ENCODE measurements at regions not wholly inside any gene's neighbourhood (a gene's known extent, or its start where the extent isn't known, plus 50 kb on each side); places are given as distances from the start of the nearest gene placed in this dataset.

- intact Hi-C loops (cut with DNase I; ENCODE audit: low total_unique reads), result no loop called here
Measured at GRCh38 chrY:21021811-21022210, 265.9 kb downstream of the RPS4Y2 start.

GRCh38 chrY:21022326-21023044 lies 266.6 kb downstream of the RPS4Y2 start:
- Histone ChIP-seq H3K9me3 (no peaks in the 10 kb centered on the region), H3K4me1 (no peaks in the 10 kb centered on the region), H3K36me3 (no peaks in the 10 kb centered on the region), H3K4me3 (no peak overlapping the region), H3K27me3 (no peaks in the 10 kb centered on the region), H3K27ac (no peak overlapping the region)
- in situ Hi-C loops (cut with MboI; ENCODE audit: low pct_ligation_motif_present in 1 of 4, low pct_unique_long_range_greater_than_20kb in 1 of 4, low sequenced_read_pairs in 3 of 4), result no loop called here
- intact Hi-C loops (cut with DNase I; ENCODE audit: low total_unique reads), result no loop called here
- DNase-seq, result no peak
- TF ChIP-seq POLR2A (IDR thresholded peaks at IDR 0.05), result no peak
- no peak for TF ChIP-seq POLR2AphosphoS5 (IDR thresholded peaks at IDR 0.05)
- no peak for TF ChIP-seq CTCF (IDR thresholded peaks at IDR 0.05)
- no peak for TF ChIP-seq EP300 (IDR thresholded peaks at IDR 0.05; ENCODE audit: low read depth)
- no CpG with 5 or more reads among the region's 3 CpGs for WGBS, 2 donors (ENCODE audit: low coverage in 1 of 2)

More at GRCh38 chrY:21021811-21022210, 265.9 kb downstream of the RPS4Y2 start:
- H3K27ac ChIP-seq, result no peak overlapping the region
- H3K36me3 ChIP-seq, result no peaks in the 10 kb centered on the region
- H3K27me3 ChIP-seq, result no peaks in the 10 kb centered on the region
- DNase-seq, result no peak
- H3K4me1 ChIP-seq, result no peaks in the 10 kb centered on the region
- no CpG with 5 or more reads among the region's 3 CpGs for WGBS, 2 donors (ENCODE audit: low coverage in 1 of 2)
- H3K9me3 ChIP-seq, result no peaks in the 10 kb centered on the region
- TF ChIP-seq CTCF (IDR thresholded peaks at IDR 0.05), result no peak
- no peak for TF ChIP-seq EP300 (IDR thresholded peaks at IDR 0.05; ENCODE audit: low read depth)
- TF ChIP-seq POLR2AphosphoS5 (IDR thresholded peaks at IDR 0.05), result no peak
- TF ChIP-seq POLR2A (IDR thresholded peaks at IDR 0.05), result no peak
- H3K4me3 ChIP-seq, result no peak overlapping the region
- in situ Hi-C loops (cut with MboI; ENCODE audit: low pct_ligation_motif_present in 1 of 4, low pct_unique_long_range_greater_than_20kb in 1 of 4, low sequenced_read_pairs in 3 of 4), result no loop called here

- no CpG with 5 or more reads among the region's 3 CpGs for WGBS, 2 donors (ENCODE audit: low coverage in 1 of 2)
Measured at GRCh38 chrY:21023906-21024305, 268.0 kb downstream of the RPS4Y2 start.

GRCh38 chrY:21028506-21028905 lies 272.6 kb downstream of the RPS4Y2 start:
- Histone ChIP-seq H3K27ac (no peak overlapping the region), H3K4me3 (no peak overlapping the region), H3K9me3 (no peaks in the 10 kb centered on the region), H3K36me3 (no peaks in the 10 kb centered on the region), H3K4me1 (no peaks in the 10 kb centered on the region), H3K27me3 (no peaks in the 10 kb centered on the region)
- in situ Hi-C loops (cut with MboI; ENCODE audit: low pct_ligation_motif_present in 1 of 4, low pct_unique_long_range_greater_than_20kb in 1 of 4, low sequenced_read_pairs in 3 of 4) (no loop called here), intact Hi-C loops (cut with DNase I; ENCODE audit: low total_unique reads) (no loop called here)
- no peak for TF ChIP-seq POLR2A (IDR thresholded peaks at IDR 0.05)
- no peak for TF ChIP-seq EP300 (IDR thresholded peaks at IDR 0.05; ENCODE audit: low read depth)
- no peak for TF ChIP-seq POLR2AphosphoS5 (IDR thresholded peaks at IDR 0.05)
- no peak for TF ChIP-seq CTCF (IDR thresholded peaks at IDR 0.05)
- WGBS, 2 donors (ENCODE audit: low coverage in 1 of 2), result 44% methylated on average over 3 of the region's 3 CpGs; no CpG with 5 or more reads in 1 of the 2 donors
- no peak for DNase-seq

More at GRCh38 chrY:21023906-21024305, 268.0 kb downstream of the RPS4Y2 start:
- intact Hi-C loops (cut with DNase I; ENCODE audit: low total_unique reads) (no loop called here), in situ Hi-C loops (cut with MboI; ENCODE audit: low pct_ligation_motif_present in 1 of 4, low pct_unique_long_range_greater_than_20kb in 1 of 4, low sequenced_read_pairs in 3 of 4) (no loop called here)
- DNase-seq, result no peak
- H3K36me3 ChIP-seq, result no peaks in the 10 kb centered on the region
- H3K27ac ChIP-seq, result no peak overlapping the region
- no peaks in the 10 kb centered on the region for H3K4me1 ChIP-seq
- TF ChIP-seq EP300 (IDR thresholded peaks at IDR 0.05; ENCODE audit: low read depth) (no peak), POLR2AphosphoS5 (IDR thresholded peaks at IDR 0.05) (no peak), POLR2A (IDR thresholded peaks at IDR 0.05) (no peak), CTCF (IDR thresholded peaks at IDR 0.05) (no peak)
- H3K9me3 ChIP-seq, result no peaks in the 10 kb centered on the region
- H3K4me3 ChIP-seq, result no peak overlapping the region
- H3K27me3 ChIP-seq, result no peaks in the 10 kb centered on the region
